HepG2 (cell line): ENCODE measurements at regions not wholly inside any gene's neighbourhood (a gene's known extent, or its start where the extent isn't known, plus 50 kb on each side); places are given as distances from the start of the nearest gene placed in this dataset.

ENCODE experiments used
- CBFB ChIP-seq: sonication (generic); formaldehyde crosslinking; IDR thresholded peaks from 2 replicates; pipeline ENCODE4 v1.4.0; 2020; ENCODE audit warnings: missing genetic modification reagents
- CREB1 ChIP-seq, 2 experiments: fragments of 450-650 bp in 1 of 2; IDR thresholded peaks; 2 replicates each; pipeline ENCODE4 v1.6.1; 2016 to 2017; ENCODE audit warnings: control low read depth in 1 of 2, mild to moderate bottlenecking in 1 of 2, missing compliant biosample characterization in 1 of 2, missing genetic modification characterization in 1 of 2
- CTCF ChIP-seq: sonication (generic); formaldehyde crosslinking; IDR thresholded peaks from 2 replicates; pipeline ENCODE4 v1.5.0; 2020; ENCODE audit warnings: mild to moderate bottlenecking, missing genetic modification reagents, moderate library complexity
- EP300 ChIP-seq, 3 experiments: sonication (generic) in 1 of 3; formaldehyde crosslinking in 1 of 3; IDR thresholded peaks; 2 replicates each; pipeline versions ENCODE4 v1.5.1 to v1.6.1; 2011 to 2020; ENCODE audit warnings: low read depth in 2 of 3, low read length in 2 of 3, borderline replicate concordance in 1 of 3, improper control_type of control experiment in 1 of 3, mild to moderate bottlenecking in 1 of 3, missing genetic modification reagents in 1 of 3, moderate library complexity in 1 of 3
- FOSL1 ChIP-seq: sonication (generic); formaldehyde crosslinking; IDR thresholded peaks from 2 replicates; pipeline ENCODE4 v1.9.0; 2021; ENCODE audit warnings: missing genetic modification reagents, borderline replicate concordance
- FOXK1 ChIP-seq: sonication (generic); formaldehyde crosslinking; IDR thresholded peaks from 2 replicates; pipeline ENCODE4 v1.4.0; 2020; ENCODE audit warnings: low read depth, missing genetic modification reagents, borderline replicate concordance
- JUND ChIP-seq: sonication (generic); formaldehyde crosslinking; IDR thresholded peaks from 2 replicates; pipeline ENCODE4 v1.8.0; 2022; ENCODE audit warnings: mild to moderate bottlenecking, missing genetic modification reagents
- POLR2A ChIP-seq, 2 experiments: IDR thresholded peaks; 2 replicates each; pipeline ENCODE4 v1.6.1; 2011; ENCODE audit warnings: low read depth in 2 of 2, low read length in 2 of 2, mild to moderate bottlenecking in 1 of 2, moderate library complexity in 1 of 2; ENCODE audit not compliant: insufficient read depth in 1 of 2
- XRCC5 ChIP-seq: fragments of 200-400 bp; formaldehyde crosslinking; optimal IDR thresholded peaks from 2 replicates; pipeline ENCODE3; 2017; ENCODE audit warnings: mild to moderate bottlenecking, low read length
- ZBTB7A ChIP-seq: sonication (generic); formaldehyde crosslinking; IDR thresholded peaks from 2 replicates; pipeline ENCODE4 v1.8.0; 2022; ENCODE audit warnings: mild to moderate bottlenecking, missing genetic modification reagents
- ZNF24 ChIP-seq: fragments of 450-650 bp; IDR thresholded peaks from 2 replicates; pipeline ENCODE4 v1.6.1; 2017; ENCODE audit warnings: antibody characterized with exemption, mild to moderate bottlenecking
- ZNF607 ChIP-seq: sonication (generic); formaldehyde crosslinking; IDR thresholded peaks from 2 replicates; pipeline ENCODE4 v1.5.1; 2020; ENCODE audit warnings: missing genetic modification reagents, mild to moderate bottlenecking, borderline replicate concordance

GRCh38 chr4:42328978-42329377 lies 68.3 kb upstream of the SHISA3 start:
- no peak for TF ChIP-seq JUND (CRISPR knock-in tag)
- TF ChIP-seq FOSL1 (CRISPR knock-in tag), result no peak
- TF ChIP-seq EP300 (IDR thresholded peaks at IDR 0.05; ENCODE audit: low read depth in 2 of 2, low read length in 2 of 2), result no peak
- TF ChIP-seq EP300 (CRISPR knock-in tag; IDR thresholded peaks at IDR 0.05; ENCODE audit: borderline replicate concordance), result no peak
- no peak for TF ChIP-seq ZBTB7A
- TF ChIP-seq FOXK1, result no peak
- TF ChIP-seq CREB1 (IDR thresholded peaks at IDR 0.05), result no peak
- TF ChIP-seq CREB1 (CRISPR knock-in tag; IDR thresholded peaks at IDR 0.05), result no peak
- TF ChIP-seq POLR2A (IDR thresholded peaks at IDR 0.05; ENCODE audit: insufficient read depth in 1 of 2, low read depth in 2 of 2, low read length in 2 of 2), result no peak
- TF ChIP-seq XRCC5, result no peak
- no peak for TF ChIP-seq CTCF (CRISPR knock-in tag)
- TF ChIP-seq ZNF607 (CRISPR knock-in tag), result no peak
- no peak for TF ChIP-seq ZNF24
- no peak for TF ChIP-seq CBFB (CRISPR knock-in tag)
